ENCODE measurements at regions not wholly inside any gene's neighbourhood (a gene's known extent, or its start where the extent isn't known, plus 50 kb on each side); places are given as distances from the start of the nearest gene placed in this dataset.

GRCh38 chr1:56413671-56414199, 165.6 kb downstream of the PLPP3 start:
- Histone ChIP-seq H4K20me1 (ENCODE audit: insufficient read depth, low read length, poor library complexity, severe bottlenecking) (no peaks in the 10 kb centered on the region), H3K9me3 (ENCODE audit: insufficient read depth, low read depth, low read length) (no peaks in the 10 kb centered on the region), H3K27me3 (ENCODE audit: insufficient read depth, low read length, poor library complexity, severe bottlenecking) (no peaks in the 10 kb centered on the region), H3F3A (ENCODE audit: low read depth) (no peaks in the 10 kb centered on the region), H3K9me2 (replicated peaks; ENCODE audit: low read depth, low read length) (no peaks in the 10 kb centered on the region), H3K79me2 (ENCODE audit: insufficient read depth, low read length) (no peaks in the 10 kb centered on the region), H3K4me3 (ENCODE audit: low read length, poor library complexity, severe bottlenecking) (no peak overlapping the region), H3K4me2 (ENCODE audit: low read depth, low read length, poor library complexity, severe bottlenecking) (no peak overlapping the region), H3K9ac (ENCODE audit: low read depth, low read length, poor library complexity, severe bottlenecking) (no peak overlapping the region), H3K4me1 (ENCODE audit: insufficient read depth, low read length, poor library complexity, severe bottlenecking) (no peaks in the 10 kb centered on the region), H3K36me3 (ENCODE audit: insufficient read depth, low read length) (no peaks in the 10 kb centered on the region), H2AFZ (ENCODE audit: low read length) (no peak overlapping the region)
- TF ChIP-seq EZH2phosphoT487 (IDR thresholded peaks at IDR 0.05; ENCODE audit: borderline replicate concordance) (no peak), CTCF (conservative IDR thresholded peaks at IDR 0.05; ENCODE audit: low read length) (no peak)

GRCh38 chr1:56411484-56412180, 167.7 kb downstream of the PLPP3 start:
- H3K27me3 ChIP-seq (ENCODE audit: insufficient read depth, low read length, poor library complexity, severe bottlenecking), result no peaks in the 10 kb centered on the region
- H3K9ac ChIP-seq (ENCODE audit: low read depth, low read length, poor library complexity, severe bottlenecking), result no peak overlapping the region

GRCh38 chr1:56411021-56411420, 168.3 kb downstream of the PLPP3 start:
- Histone ChIP-seq H3K4me1 (ENCODE audit: insufficient read depth, low read length, poor library complexity, severe bottlenecking) (no peaks in the 10 kb centered on the region), H3K4me2 (ENCODE audit: low read depth, low read length, poor library complexity, severe bottlenecking) (no peak overlapping the region), H4K20me1 (ENCODE audit: insufficient read depth, low read length, poor library complexity, severe bottlenecking) (no peaks in the 10 kb centered on the region), H3K27me3 (ENCODE audit: insufficient read depth, low read length, poor library complexity, severe bottlenecking) (no peaks in the 10 kb centered on the region), H3K9ac (ENCODE audit: low read depth, low read length, poor library complexity, severe bottlenecking) (no peak overlapping the region), H3K79me2 (ENCODE audit: insufficient read depth, low read length) (no peaks in the 10 kb centered on the region), H3K9me2 (replicated peaks; ENCODE audit: low read depth, low read length) (no peaks in the 10 kb centered on the region), H3K36me3 (ENCODE audit: insufficient read depth, low read length) (no peaks in the 10 kb centered on the region), H3K4me3 (ENCODE audit: low read length, poor library complexity, severe bottlenecking) (no peak overlapping the region), H2AFZ (ENCODE audit: low read length) (no peak overlapping the region), H3F3A (ENCODE audit: low read depth) (no peaks in the 10 kb centered on the region), H3K9me3 (ENCODE audit: insufficient read depth, low read depth, low read length) (no peaks in the 10 kb centered on the region)
- TF ChIP-seq CTCF (conservative IDR thresholded peaks at IDR 0.05; ENCODE audit: low read length) (no peak), EZH2phosphoT487 (IDR thresholded peaks at IDR 0.05; ENCODE audit: borderline replicate concordance) (no peak)

More at GRCh38 chr1:56411484-56412180, 167.7 kb downstream of the PLPP3 start:
- H4K20me1 ChIP-seq (ENCODE audit: insufficient read depth, low read length, poor library complexity, severe bottlenecking), result no peaks in the 10 kb centered on the region
- H2AFZ ChIP-seq (ENCODE audit: low read length), result no peak overlapping the region
- no peaks in the 10 kb centered on the region for H3K9me2 ChIP-seq (replicated peaks; ENCODE audit: low read depth, low read length)
- TF ChIP-seq CTCF (conservative IDR thresholded peaks at IDR 0.05; ENCODE audit: low read length), result no peak
- no peak for TF ChIP-seq EZH2phosphoT487 (IDR thresholded peaks at IDR 0.05; ENCODE audit: borderline replicate concordance)
- H3K9me3 ChIP-seq (ENCODE audit: insufficient read depth, low read depth, low read length), result no peaks in the 10 kb centered on the region
- H3K36me3 ChIP-seq (ENCODE audit: insufficient read depth, low read length), result no peaks in the 10 kb centered on the region
- no peaks in the 10 kb centered on the region for H3F3A ChIP-seq (ENCODE audit: low read depth)
- no peaks in the 10 kb centered on the region for H3K79me2 ChIP-seq (ENCODE audit: insufficient read depth, low read length)
- H3K4me3 ChIP-seq (ENCODE audit: low read length, poor library complexity, severe bottlenecking), result no peak overlapping the region
- H3K4me1 ChIP-seq (ENCODE audit: insufficient read depth, low read length, poor library complexity, severe bottlenecking), result no peaks in the 10 kb centered on the region
- H3K4me2 ChIP-seq (ENCODE audit: low read depth, low read length, poor library complexity, severe bottlenecking), result no peak overlapping the region

Measured in Loucy (cell line).